ENCODE measurements at regions not wholly inside any gene's neighbourhood (a gene's known extent, or its start where the extent isn't known, plus 50 kb on each side); places are given as distances from the start of the nearest gene placed in this dataset.

- no peak for DNase-seq
These were observed 51.0 kb upstream of the ARL8B start for GRCh38 chr3:5071061-5071460.

DNA sequence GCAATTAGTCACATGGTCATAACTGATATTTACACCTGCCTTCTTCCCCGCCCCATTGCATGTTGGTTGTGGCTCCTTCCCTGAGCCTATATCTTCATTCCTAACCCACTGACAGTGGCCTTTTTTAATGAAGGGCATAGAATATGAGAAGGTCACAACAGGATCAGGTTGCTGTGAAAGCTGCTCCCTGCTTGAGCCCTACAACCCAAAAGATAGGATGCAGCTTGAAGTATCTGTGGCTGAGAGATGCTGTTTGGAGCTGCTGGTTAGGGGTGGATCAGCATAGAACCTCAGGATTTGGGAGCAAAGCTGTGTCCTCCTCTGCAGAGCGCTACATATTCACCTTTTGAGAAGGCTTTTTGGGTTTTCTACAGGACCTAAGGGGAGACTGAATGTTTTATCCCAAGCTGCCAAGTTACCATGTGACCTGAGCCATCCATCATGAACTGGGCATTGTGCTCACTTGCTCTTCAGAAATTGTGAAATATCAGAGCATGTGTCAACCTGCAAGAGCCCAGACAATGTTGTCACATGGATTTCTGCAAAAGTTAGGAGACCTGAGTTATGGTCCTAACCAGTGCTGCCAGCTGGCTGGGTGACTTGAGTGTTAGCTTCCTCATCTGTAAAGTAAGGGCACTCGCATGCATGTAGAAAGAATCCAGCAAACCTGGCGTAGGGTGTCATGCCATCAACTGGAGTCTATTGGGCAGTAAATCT lies 49.8 kb upstream of the ARL8B start:
- DNase-seq, result no peak
